ENCODE measurements at regions not wholly inside any gene's neighbourhood (a gene's known extent, or its start where the extent isn't known, plus 50 kb on each side); places are given as distances from the start of the nearest gene placed in this dataset.
"Not testable (repeated sequence)": the region's sequence is repeated elsewhere in the genome, so short reads cannot be mapped to it uniquely, and the experiment has no call there.

DNA sequence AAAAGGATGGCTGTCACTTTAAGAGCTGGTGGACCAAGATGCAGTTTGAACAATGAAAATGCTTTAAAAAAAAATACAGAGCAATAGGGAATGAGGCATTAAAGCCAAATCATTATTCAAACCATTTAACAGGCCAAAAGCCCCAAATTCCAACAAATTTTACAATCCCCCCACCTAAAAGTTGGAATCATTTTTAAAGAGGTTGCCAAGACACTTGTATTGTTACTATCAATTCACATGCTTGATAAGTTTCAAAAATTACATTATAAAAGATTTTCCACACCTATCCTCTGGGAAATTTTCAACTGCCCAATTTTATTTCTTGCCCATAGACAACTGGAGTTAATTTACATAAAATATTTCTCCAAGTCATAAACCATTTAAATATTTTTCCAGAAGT, 192.3 kb upstream of the ARHGEF26 start:
- no peaks in the 10 kb centered on the region for H3K27me3 ChIP-seq (ENCODE audit: low read depth, low read length)
- H3K36me3 ChIP-seq (replicated peaks; ENCODE audit: low read depth, low read length): no peaks in the 10 kb centered on the region
- 0 out of 2 replicates have a peak, but pooled peaks cover 3% of the 10 kb centered on the region for H3K4me1 ChIP-seq (ENCODE audit: low read length)
- H4K20me1 ChIP-seq (ENCODE audit: insufficient read depth, low read length): no peaks in the 10 kb centered on the region
- H3K4me3 ChIP-seq (ENCODE audit: low read length): no peak overlapping the region
- H3K9me3 ChIP-seq (ENCODE audit: insufficient read depth, low read length): no peaks in the 10 kb centered on the region
- H3K9ac ChIP-seq (ENCODE audit: low read length): no peak overlapping the region
- no peak overlapping the region for H3K27ac ChIP-seq (ENCODE audit: low read length)
- TF ChIP-seq, protein P1, sequence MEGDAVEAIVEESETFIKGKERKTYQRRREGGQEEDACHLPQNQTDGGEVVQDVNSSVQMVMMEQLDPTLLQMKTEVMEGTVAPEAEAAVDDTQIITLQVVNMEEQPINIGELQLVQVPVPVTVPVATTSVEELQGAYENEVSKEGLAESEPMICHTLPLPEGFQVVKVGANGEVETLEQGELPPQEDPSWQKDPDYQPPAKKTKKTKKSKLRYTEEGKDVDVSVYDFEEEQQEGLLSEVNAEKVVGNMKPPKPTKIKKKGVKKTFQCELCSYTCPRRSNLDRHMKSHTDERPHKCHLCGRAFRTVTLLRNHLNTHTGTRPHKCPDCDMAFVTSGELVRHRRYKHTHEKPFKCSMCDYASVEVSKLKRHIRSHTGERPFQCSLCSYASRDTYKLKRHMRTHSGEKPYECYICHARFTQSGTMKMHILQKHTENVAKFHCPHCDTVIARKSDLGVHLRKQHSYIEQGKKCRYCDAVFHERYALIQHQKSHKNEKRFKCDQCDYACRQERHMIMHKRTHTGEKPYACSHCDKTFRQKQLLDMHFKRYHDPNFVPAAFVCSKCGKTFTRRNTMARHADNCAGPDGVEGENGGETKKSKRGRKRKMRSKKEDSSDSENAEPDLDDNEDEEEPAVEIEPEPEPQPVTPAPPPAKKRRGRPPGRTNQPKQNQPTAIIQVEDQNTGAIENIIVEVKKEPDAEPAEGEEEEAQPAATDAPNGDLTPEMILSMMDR (IDR thresholded peaks at IDR 0.05; ENCODE audit: low read depth, low read length): no peak
- TF ChIP-seq EZH2phosphoT487 (IDR thresholded peaks at IDR 0.05; ENCODE audit: low read depth): no peak
- no peak overlapping the region for H3K4me2 ChIP-seq (ENCODE audit: low read length)
- H2AFZ ChIP-seq (ENCODE audit: low read depth, low read length): no peak overlapping the region
- no peaks in the 10 kb centered on the region for H3K79me2 ChIP-seq (ENCODE audit: low read length)

DNA sequence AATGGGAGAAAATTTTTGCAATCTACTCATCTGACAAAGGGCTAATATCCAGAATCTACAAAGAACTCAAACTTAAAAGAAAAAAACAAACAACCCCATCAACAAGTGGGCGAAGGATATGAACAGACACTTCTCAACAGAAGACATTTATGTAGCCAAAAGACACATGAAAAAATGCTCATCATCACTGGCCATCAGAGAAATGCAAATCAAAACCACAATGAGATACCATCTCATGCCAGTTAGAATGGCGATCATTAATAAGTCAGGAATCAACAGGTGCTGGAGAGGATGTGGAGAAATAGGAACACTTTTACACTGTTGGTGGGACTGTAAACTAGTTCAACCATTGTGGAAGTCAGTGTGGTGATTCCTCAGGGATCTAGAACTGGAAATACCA, 187.7 kb upstream of the ARHGEF26 start:
- not testable (repeated sequence) for H3K27ac ChIP-seq (ENCODE audit: low read length); H3K4me1 ChIP-seq (ENCODE audit: low read length); H3K9me3 ChIP-seq (ENCODE audit: insufficient read depth, low read length); H3K4me2 ChIP-seq (ENCODE audit: low read length); H3K27me3 ChIP-seq (ENCODE audit: low read depth, low read length); H4K20me1 ChIP-seq (ENCODE audit: insufficient read depth, low read length); H3K4me3 ChIP-seq (ENCODE audit: low read length); H3K79me2 ChIP-seq (ENCODE audit: low read length); H2AFZ ChIP-seq (ENCODE audit: low read depth, low read length); H3K9ac ChIP-seq (ENCODE audit: low read length); H3K36me3 ChIP-seq (replicated peaks; ENCODE audit: low read depth, low read length)

DNA sequence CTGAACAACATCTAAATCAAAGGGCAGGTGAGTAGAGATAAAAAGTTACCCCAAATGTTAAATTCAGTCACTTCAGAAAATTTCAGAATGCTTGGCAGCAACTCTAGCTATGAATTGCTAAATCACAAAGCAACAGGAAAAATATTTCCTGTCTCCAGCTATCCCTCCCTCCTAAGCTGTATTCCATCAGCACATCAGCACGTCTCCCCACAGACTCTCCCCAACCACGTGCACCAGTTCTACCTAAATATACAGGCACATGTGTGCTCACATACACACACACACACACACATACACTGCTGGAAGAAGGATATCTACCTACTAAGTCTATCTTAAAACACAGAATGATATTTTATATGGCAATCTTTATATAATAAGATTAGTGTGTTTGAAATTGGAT, 177.1 kb upstream of the ARHGEF26 start:
- Histone ChIP-seq H4K20me1 (ENCODE audit: insufficient read depth, low read length) (no peaks in the 10 kb centered on the region), H3K27me3 (ENCODE audit: low read depth, low read length) (no peaks in the 10 kb centered on the region), H3K27ac (ENCODE audit: low read length) (no peak overlapping the region), H3K9ac (ENCODE audit: low read length) (no peak overlapping the region), H3K4me3 (ENCODE audit: low read length) (no peak overlapping the region), H3K36me3 (replicated peaks; ENCODE audit: low read depth, low read length) (no peaks in the 10 kb centered on the region), H3K4me2 (ENCODE audit: low read length) (no peak overlapping the region), H3K9me3 (ENCODE audit: insufficient read depth, low read length) (no peaks in the 10 kb centered on the region), H2AFZ (ENCODE audit: low read depth, low read length) (no peak overlapping the region), H3K79me2 (ENCODE audit: low read length) (no peaks in the 10 kb centered on the region), H3K4me1 (ENCODE audit: low read length) (no peaks in the 10 kb centered on the region)
- TF ChIP-seq, protein P1 (IDR thresholded peaks at IDR 0.05; ENCODE audit: low read depth, low read length): no peak
- no peak for TF ChIP-seq EZH2phosphoT487 (IDR thresholded peaks at IDR 0.05; ENCODE audit: low read depth)

DNA sequence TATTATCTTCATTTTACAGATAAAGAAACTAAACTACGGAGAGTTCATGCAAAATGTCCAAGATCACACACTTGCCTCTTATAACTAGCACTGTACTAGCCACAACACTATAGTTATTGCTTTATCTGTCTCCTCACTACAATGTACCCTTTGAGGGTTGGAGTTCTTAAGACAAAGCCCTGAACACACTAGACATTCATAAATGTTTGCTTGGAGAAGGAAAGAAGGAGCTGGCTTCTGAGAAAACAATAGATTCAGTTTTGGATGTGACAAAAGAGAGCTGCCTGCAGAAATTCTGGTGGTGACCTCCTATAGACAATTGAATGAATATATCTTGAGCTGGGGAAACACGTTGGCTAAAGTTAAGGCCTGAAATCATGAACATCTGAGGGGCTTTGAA, 169.9 kb upstream of the ARHGEF26 start:
- Histone ChIP-seq H2AFZ (ENCODE audit: low read depth, low read length) (no peak overlapping the region), H3K4me1 (ENCODE audit: low read length) (no peaks in the 10 kb centered on the region), H3K9ac (ENCODE audit: low read length) (no peak overlapping the region), H3K9me3 (ENCODE audit: insufficient read depth, low read length) (no peaks in the 10 kb centered on the region), H3K27ac (ENCODE audit: low read length) (no peak overlapping the region), H3K4me2 (ENCODE audit: low read length) (no peak overlapping the region), H4K20me1 (ENCODE audit: insufficient read depth, low read length) (no peaks in the 10 kb centered on the region), H3K36me3 (replicated peaks; ENCODE audit: low read depth, low read length) (no peaks in the 10 kb centered on the region), H3K4me3 (ENCODE audit: low read length) (no peak overlapping the region), H3K27me3 (ENCODE audit: low read depth, low read length) (no peaks in the 10 kb centered on the region), H3K79me2 (ENCODE audit: low read length) (no peaks in the 10 kb centered on the region)
- TF ChIP-seq EZH2phosphoT487 (IDR thresholded peaks at IDR 0.05; ENCODE audit: low read depth): no peak
- TF ChIP-seq, protein P1 (IDR thresholded peaks at IDR 0.05; ENCODE audit: low read depth, low read length): no peak

DNA sequence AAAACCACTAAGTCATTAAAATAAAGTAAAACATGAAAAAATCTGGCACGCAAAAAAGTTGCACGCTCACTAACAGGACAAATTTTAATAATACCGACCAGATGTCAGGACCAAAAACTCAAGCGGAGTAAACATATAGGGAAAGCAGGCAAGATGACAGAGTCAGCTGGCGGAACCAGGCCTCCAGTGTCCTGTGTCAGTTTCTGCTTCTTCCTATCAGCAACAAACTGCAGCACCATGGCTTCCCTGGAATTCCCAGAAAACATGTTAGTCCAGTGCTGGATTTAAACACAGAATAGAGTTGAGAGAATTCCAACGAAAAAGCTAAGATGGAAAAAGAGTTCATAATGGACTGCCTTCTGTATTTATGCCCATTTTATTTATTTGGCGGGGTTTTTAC, 169.1 kb upstream of the ARHGEF26 start:
- no peaks in the 10 kb centered on the region for H3K79me2 ChIP-seq (ENCODE audit: low read length)
- H2AFZ ChIP-seq (ENCODE audit: low read depth, low read length): no peak overlapping the region
- H3K4me3 ChIP-seq (ENCODE audit: low read length): no peak overlapping the region
- no peak overlapping the region for H3K9ac ChIP-seq (ENCODE audit: low read length)
- H3K4me1 ChIP-seq (ENCODE audit: low read length): no peaks in the 10 kb centered on the region
- no peaks in the 10 kb centered on the region for H3K36me3 ChIP-seq (replicated peaks; ENCODE audit: low read depth, low read length)
- H3K27me3 ChIP-seq (ENCODE audit: low read depth, low read length): no peaks in the 10 kb centered on the region
- H3K9me3 ChIP-seq (ENCODE audit: insufficient read depth, low read length): no peaks in the 10 kb centered on the region
- H3K4me2 ChIP-seq (ENCODE audit: low read length): no peak overlapping the region
- no peak overlapping the region for H3K27ac ChIP-seq (ENCODE audit: low read length)
- no peak for TF ChIP-seq EZH2phosphoT487 (IDR thresholded peaks at IDR 0.05; ENCODE audit: low read depth)
- TF ChIP-seq, protein P1 (IDR thresholded peaks at IDR 0.05; ENCODE audit: low read depth, low read length): no peak
- H4K20me1 ChIP-seq (ENCODE audit: insufficient read depth, low read length): no peaks in the 10 kb centered on the region
